Smooth muscle cell (in vitro differentiated cells): ENCODE measurements at regions not wholly inside any gene's neighbourhood (a gene's known extent, or its start where the extent isn't known, plus 50 kb on each side); places are given as distances from the start of the nearest gene placed in this dataset.

Source experiments
- DNase-seq: peaks from one replicate; lab custom pipeline; 2025; ENCODE audit not compliant: unreplicated experiment; lab: John Stamatoyannopoulos, UW
- H2AFZ ChIP-seq: fragments of 200-600 bp; sonication (generic); 2 replicates; pipeline ENCODE4 v1.6.0; 2016; ENCODE audit warnings: antibody characterized with exemption, low read depth, mild to moderate bottlenecking
- H3F3A ChIP-seq: fragments of 200-600 bp; sonication (generic); 2 replicates; pipeline ENCODE4 v1.6.0; 2017; ENCODE audit warnings: antibody characterized with exemption, low read depth
- H3K27ac ChIP-seq: fragments of 200-600 bp; sonication (generic); 2 replicates; pipeline ENCODE4 v1.5.1; 2016; ENCODE audit warnings: low read depth, mild to moderate bottlenecking
- H3K27me3 ChIP-seq: fragments of 200-600 bp; sonication (generic); 2 replicates; pipeline ENCODE4 v1.6.1; 2016; ENCODE audit warnings: low read depth, mild to moderate bottlenecking
- H3K36me3 ChIP-seq: fragments of 200-600 bp; sonication (generic); 2 replicates; pipeline ENCODE4 v1.5.1; 2016; ENCODE audit warnings: low read depth
- H3K4me1 ChIP-seq: fragments of 200-600 bp; sonication (generic); 2 replicates; pipeline ENCODE4 v1.5.1; 2016; ENCODE audit warnings: low read depth
- H3K4me2 ChIP-seq: fragments of 200-600 bp; sonication (generic); 2 replicates; pipeline ENCODE4 v1.6.0; 2016; ENCODE audit warnings: mild to moderate bottlenecking
- H3K4me3 ChIP-seq: fragments of 200-600 bp; sonication (generic); 2 replicates; pipeline ENCODE4 v1.5.1; 2016; ENCODE audit warnings: mild to moderate bottlenecking
- H3K79me2 ChIP-seq: fragments of 200-600 bp; sonication (generic); 2 replicates; pipeline ENCODE4 v1.6.0; 2016; ENCODE audit warnings: low read depth, mild to moderate bottlenecking
- H3K9ac ChIP-seq: fragments of 200-600 bp; sonication (generic); 2 replicates; pipeline ENCODE4 v1.6.0; 2016; ENCODE audit warnings: low read depth
- H3K9me3 ChIP-seq: fragments of 200-600 bp; sonication (generic); replicated peaks from 2 replicates; pipeline ENCODE4 v1.5.1; 2016; ENCODE audit warnings: low read depth
- H4K20me1 ChIP-seq: fragments of 200-600 bp; sonication (generic); 2 replicates; pipeline ENCODE4 v1.6.0; 2016; ENCODE audit warnings: low read depth
- WGBS: methylation state at CpG from one replicate; pipeline ENCODE4 v1.1.7; 2016; ENCODE audit warnings: low lambda C conversion rate; 5-methylcytosine and 5-hydroxymethylcytosine counted together
- TF ChIP-seq, protein P1 (sequence below): fragments of 200-600 bp; sonication (generic); IDR thresholded peaks from 2 replicates; pipeline ENCODE4 v1.5.1; 2017; ENCODE audit warnings: borderline replicate concordance, mild to moderate bottlenecking, antibody characterized with exemption; ENCODE audit not compliant: insufficient read depth, poor library complexity, severe bottlenecking

DNA sequence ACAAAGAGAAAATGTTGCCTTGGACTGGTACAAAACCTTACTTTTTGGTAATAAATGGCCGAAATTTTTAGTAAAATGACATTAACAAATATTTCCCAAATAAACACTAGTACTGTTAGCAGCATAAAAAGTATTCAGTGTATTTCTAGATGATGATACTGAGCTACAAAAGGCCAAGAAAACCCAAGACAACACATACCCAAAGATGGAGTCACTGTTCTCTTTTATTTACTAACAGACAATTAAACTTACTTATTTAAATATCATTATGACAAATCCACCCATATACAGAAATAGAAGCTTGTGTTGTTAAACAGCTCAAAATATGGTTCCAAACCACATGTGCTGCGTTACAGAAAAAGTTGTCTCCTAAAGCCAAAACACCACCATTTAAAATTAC, 239.9 kb downstream of the ZEB2 start:
- no peak overlapping the region for H3K4me3 ChIP-seq
- no peak for DNase-seq
- no peak overlapping the region for H3K4me2 ChIP-seq
- H3K9ac ChIP-seq = no peak overlapping the region
- no peaks in the 10 kb centered on the region for H3F3A ChIP-seq
- H3K27me3 ChIP-seq = no peaks in the 10 kb centered on the region
- no peaks in the 10 kb centered on the region for H4K20me1 ChIP-seq
- peaks cover 16% of the 10 kb centered on the region for H3K79me2 ChIP-seq
- no peaks in the 10 kb centered on the region for H3K36me3 ChIP-seq
- H3K9me3 ChIP-seq = no peaks in the 10 kb centered on the region
- no peak overlapping the region for H3K27ac ChIP-seq
- TF ChIP-seq, protein P1, sequence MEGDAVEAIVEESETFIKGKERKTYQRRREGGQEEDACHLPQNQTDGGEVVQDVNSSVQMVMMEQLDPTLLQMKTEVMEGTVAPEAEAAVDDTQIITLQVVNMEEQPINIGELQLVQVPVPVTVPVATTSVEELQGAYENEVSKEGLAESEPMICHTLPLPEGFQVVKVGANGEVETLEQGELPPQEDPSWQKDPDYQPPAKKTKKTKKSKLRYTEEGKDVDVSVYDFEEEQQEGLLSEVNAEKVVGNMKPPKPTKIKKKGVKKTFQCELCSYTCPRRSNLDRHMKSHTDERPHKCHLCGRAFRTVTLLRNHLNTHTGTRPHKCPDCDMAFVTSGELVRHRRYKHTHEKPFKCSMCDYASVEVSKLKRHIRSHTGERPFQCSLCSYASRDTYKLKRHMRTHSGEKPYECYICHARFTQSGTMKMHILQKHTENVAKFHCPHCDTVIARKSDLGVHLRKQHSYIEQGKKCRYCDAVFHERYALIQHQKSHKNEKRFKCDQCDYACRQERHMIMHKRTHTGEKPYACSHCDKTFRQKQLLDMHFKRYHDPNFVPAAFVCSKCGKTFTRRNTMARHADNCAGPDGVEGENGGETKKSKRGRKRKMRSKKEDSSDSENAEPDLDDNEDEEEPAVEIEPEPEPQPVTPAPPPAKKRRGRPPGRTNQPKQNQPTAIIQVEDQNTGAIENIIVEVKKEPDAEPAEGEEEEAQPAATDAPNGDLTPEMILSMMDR = no peak
- no peak overlapping the region for H2AFZ ChIP-seq
- no peaks in the 10 kb centered on the region for H3K4me1 ChIP-seq
- 84% methylated on average over 2 of the region's 2 CpGs for WGBS

DNA sequence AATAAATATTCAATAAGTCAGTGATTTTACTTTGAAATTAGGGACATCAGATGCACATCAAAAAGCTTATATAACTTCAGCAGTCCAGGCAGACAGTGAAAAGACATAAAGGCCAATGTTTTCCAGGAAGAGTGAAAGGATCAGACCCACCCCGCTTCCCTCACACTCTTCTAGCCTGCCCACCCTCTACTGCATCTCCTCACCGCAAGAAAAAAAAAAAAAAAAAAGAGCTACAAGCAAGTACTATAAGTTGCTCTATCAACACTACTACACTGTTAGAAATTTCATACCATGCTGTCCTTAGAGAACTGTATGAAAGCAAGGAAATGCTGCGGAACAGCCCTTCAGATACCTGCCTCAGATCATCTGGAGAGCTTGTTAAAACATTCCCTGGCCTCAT, 240.8 kb downstream of the ZEB2 start:
- no peaks in the 10 kb centered on the region for H3K9me3 ChIP-seq
- H3K9ac ChIP-seq = no peak overlapping the region
- H3F3A ChIP-seq = no peaks in the 10 kb centered on the region
- H3K79me2 ChIP-seq = peaks cover 14% of the 10 kb centered on the region
- no peak overlapping the region for H3K27ac ChIP-seq
- H3K36me3 ChIP-seq = no peaks in the 10 kb centered on the region
- H3K4me2 ChIP-seq = no peak overlapping the region
- no peak overlapping the region for H2AFZ ChIP-seq
- no peaks in the 10 kb centered on the region for H3K27me3 ChIP-seq
- H4K20me1 ChIP-seq = no peaks in the 10 kb centered on the region
- 92% methylated on average over 3 of the region's 3 CpGs for WGBS
- no peaks in the 10 kb centered on the region for H3K4me1 ChIP-seq
- H3K4me3 ChIP-seq = no peak overlapping the region
- TF ChIP-seq, protein P1 = no peak
- no peak for DNase-seq

DNA sequence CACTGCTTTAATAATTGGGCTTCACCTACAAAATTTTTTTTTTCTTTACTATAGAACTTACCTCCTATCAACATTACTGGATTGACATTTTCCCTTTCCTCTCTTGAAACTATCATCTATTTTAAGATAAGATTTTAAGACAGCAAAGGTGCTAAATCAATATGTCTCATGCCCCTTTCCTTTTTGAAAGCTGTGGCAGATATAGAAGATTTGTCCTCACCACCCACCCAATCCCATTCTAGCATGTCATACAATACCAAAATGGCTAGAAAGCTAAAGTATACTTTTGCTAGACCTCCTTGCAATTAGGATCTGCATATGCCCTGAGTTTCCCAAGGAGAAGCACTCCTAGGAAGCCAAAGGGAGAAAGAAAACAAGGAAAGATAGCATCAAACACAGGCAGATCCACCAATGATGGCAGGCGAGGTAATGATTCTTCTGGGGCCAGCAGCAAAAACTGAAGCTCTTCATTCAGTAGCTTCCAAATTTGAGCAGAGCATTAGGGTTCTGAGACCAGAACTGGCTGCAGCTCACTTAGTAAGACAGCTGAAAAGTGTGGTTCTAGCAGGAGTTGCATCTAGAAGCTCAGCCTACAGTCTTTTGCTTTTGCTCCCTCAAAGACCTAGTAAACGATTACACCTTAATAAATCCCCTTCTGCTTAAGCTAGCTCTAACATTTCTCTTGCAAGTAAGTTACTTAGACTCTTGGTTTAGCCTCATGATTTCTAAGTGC, 242.1 kb downstream of the ZEB2 start:
- H3K9ac ChIP-seq = no peak overlapping the region
- no peak overlapping the region for H3K4me2 ChIP-seq
- TF ChIP-seq, protein P1 = no peak
- no peak overlapping the region for H3K4me3 ChIP-seq
- no peak overlapping the region for H2AFZ ChIP-seq
- WGBS = 95% methylated on average over 2 of the region's 2 CpGs
- H3K9me3 ChIP-seq = no peaks in the 10 kb centered on the region
- peaks cover 6% of the 10 kb centered on the region for H3K79me2 ChIP-seq
- H4K20me1 ChIP-seq = no peaks in the 10 kb centered on the region
- H3K27ac ChIP-seq = no peak overlapping the region
- DNase-seq = no peak
- no peaks in the 10 kb centered on the region for H3F3A ChIP-seq
- H3K4me1 ChIP-seq = no peaks in the 10 kb centered on the region
- H3K36me3 ChIP-seq = no peaks in the 10 kb centered on the region
- no peaks in the 10 kb centered on the region for H3K27me3 ChIP-seq

DNA sequence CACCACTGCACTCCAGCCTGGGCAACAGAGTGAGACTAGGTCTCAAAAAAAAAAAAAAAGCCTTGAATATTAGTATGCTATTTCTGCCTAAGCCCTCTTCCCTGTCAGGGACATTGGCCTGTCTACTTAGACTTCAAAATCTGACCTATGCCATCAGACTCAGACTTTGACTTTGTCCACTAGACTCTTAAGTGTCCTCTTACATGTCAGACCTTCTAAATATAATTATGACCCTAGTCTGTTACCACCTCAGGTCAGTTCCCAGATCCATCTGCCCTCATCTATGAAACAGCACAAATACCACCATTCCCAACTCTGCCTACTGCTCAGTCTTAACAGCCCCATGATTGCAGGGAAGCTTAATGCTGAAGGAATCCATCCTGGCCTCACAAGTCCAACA, 244.6 kb downstream of the ZEB2 start:
- no peak for DNase-seq
- no peak overlapping the region for H2AFZ ChIP-seq

More for the DNA sequence above, 244.6 kb downstream of the ZEB2 start:
- Histone ChIP-seq H4K20me1 (no peaks in the 10 kb centered on the region), H3K4me3 (no peak overlapping the region), H3K9ac (no peak overlapping the region), H3K4me2 (no peak overlapping the region), H3K79me2 (peaks cover 2% of the 10 kb centered on the region), H3K27me3 (no peaks in the 10 kb centered on the region), H3K4me1 (no peaks in the 10 kb centered on the region), H3K36me3 (no peaks in the 10 kb centered on the region), H3F3A (no peaks in the 10 kb centered on the region), H3K27ac (no peak overlapping the region), H3K9me3 (no peaks in the 10 kb centered on the region)
- TF ChIP-seq, protein P1 = no peak
